SU-DHL-6 (cell line): ENCODE measurements at regions not wholly inside any gene's neighbourhood (a gene's known extent, or its start where the extent isn't known, plus 50 kb on each side); places are given as distances from the start of the nearest gene placed in this dataset.

Experiments
- CTCF ChIP-seq: fragments of 200-600 bp; sonication (generic); IDR thresholded peaks from one replicate; pipeline ENCODE4 v1.5.1; 2017; ENCODE audit warnings: antibody characterized with exemption, mild to moderate bottlenecking, low read length, moderate library complexity; ENCODE audit not compliant: insufficient read depth, poor library complexity, severe bottlenecking
- EZH2phosphoT487 ChIP-seq: fragments of 200-600 bp; sonication (generic), shearing (Covaris generic); conservative IDR thresholded peaks from 2 replicates; pipeline ENCODE4 v1.6.1; 2018; ENCODE audit warnings: mild to moderate bottlenecking, antibody characterized with exemption, low read length, moderate library complexity, mixed read lengths

GRCh38 chr5:20601678-20602100 is 613.7 kb upstream of the CDH18 start:
- TF ChIP-seq CTCF (peak; percentile 20), EZH2phosphoT487 (no peak)
